ENCODE measurements at regions not wholly inside any gene's neighbourhood (a gene's known extent, or its start where the extent isn't known, plus 50 kb on each side); places are given as distances from the start of the nearest gene placed in this dataset.

GRCh38 chr4:66791686-66792085 lies 753.6 kb downstream of the CENPC start:
- TF ChIP-seq POLR2A (IDR thresholded peaks at IDR 0.05) (no peak), POLR2AphosphoS5 (IDR thresholded peaks at IDR 0.05) (no peak)
- TF ChIP-seq, protein P1, sequence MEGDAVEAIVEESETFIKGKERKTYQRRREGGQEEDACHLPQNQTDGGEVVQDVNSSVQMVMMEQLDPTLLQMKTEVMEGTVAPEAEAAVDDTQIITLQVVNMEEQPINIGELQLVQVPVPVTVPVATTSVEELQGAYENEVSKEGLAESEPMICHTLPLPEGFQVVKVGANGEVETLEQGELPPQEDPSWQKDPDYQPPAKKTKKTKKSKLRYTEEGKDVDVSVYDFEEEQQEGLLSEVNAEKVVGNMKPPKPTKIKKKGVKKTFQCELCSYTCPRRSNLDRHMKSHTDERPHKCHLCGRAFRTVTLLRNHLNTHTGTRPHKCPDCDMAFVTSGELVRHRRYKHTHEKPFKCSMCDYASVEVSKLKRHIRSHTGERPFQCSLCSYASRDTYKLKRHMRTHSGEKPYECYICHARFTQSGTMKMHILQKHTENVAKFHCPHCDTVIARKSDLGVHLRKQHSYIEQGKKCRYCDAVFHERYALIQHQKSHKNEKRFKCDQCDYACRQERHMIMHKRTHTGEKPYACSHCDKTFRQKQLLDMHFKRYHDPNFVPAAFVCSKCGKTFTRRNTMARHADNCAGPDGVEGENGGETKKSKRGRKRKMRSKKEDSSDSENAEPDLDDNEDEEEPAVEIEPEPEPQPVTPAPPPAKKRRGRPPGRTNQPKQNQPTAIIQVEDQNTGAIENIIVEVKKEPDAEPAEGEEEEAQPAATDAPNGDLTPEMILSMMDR (IDR thresholded peaks at IDR 0.05) = no peak
